Stomach smooth muscle (tissue), 2 donors: ENCODE measurements at regions not wholly inside any gene's neighbourhood (a gene's known extent, or its start where the extent isn't known, plus 50 kb on each side); places are given as distances from the start of the nearest gene placed in this dataset.
A peak's percentile ranks its signal among the peaks of the same experiment; 100 is the strongest.

Experiments
- H3K27ac ChIP-seq: one replicate; pipeline ENCODE4 v1.7.0; 2013; ENCODE audit warnings: mild to moderate bottlenecking, low read length, inconsistent platforms
- H3K27me3 ChIP-seq, 2 donors: one replicate each; pipeline ENCODE4 v1.7.0; 2013; ENCODE audit warnings: low read length in 2 of 2; ENCODE audit not compliant: insufficient read depth in 2 of 2, control insufficient read depth in 1 of 2
- H3K36me3 ChIP-seq, 2 donors: one replicate each; pipeline ENCODE4 v1.7.0; 2013; ENCODE audit warnings: low read length in 2 of 2; ENCODE audit not compliant: control insufficient read depth in 2 of 2, insufficient read depth in 2 of 2
- H3K4me1 ChIP-seq: one replicate; pipeline ENCODE4 v1.7.0; 2013; ENCODE audit warnings: low read length; ENCODE audit not compliant: control insufficient read depth, insufficient read depth
- H3K4me3 ChIP-seq, 2 donors: one replicate each; pipeline ENCODE4 v1.7.0; 2013; ENCODE audit warnings: low read length in 2 of 2
- H3K9ac ChIP-seq, 2 donors: one replicate each; pipeline ENCODE4 v1.7.0; 2013; ENCODE audit warnings: low read length in 2 of 2, mild to moderate bottlenecking in 1 of 2
- H3K9me3 ChIP-seq, 2 donors: one replicate each; pipeline ENCODE4 v1.7.0; 2013; ENCODE audit warnings: low read length in 2 of 2; ENCODE audit not compliant: control insufficient read depth in 2 of 2
- donor health status: healthy.
- donor health status: Pancreatic carcinoma.

GRCh38 chr10:21304198-21304597 is 221.3 kb downstream of the SKIDA1 start:
- Histone ChIP-seq H3K4me1 (no peaks in the 10 kb centered on the region), H3K9ac (no peak overlapping the region), H3K9me3 (no peaks in the 10 kb centered on the region), H3K27me3 (no peaks in the 10 kb centered on the region), H3K36me3 (no peaks in the 10 kb centered on the region), H3K27ac (no peak overlapping the region), H3K4me3 (no peak overlapping the region)

DNA sequence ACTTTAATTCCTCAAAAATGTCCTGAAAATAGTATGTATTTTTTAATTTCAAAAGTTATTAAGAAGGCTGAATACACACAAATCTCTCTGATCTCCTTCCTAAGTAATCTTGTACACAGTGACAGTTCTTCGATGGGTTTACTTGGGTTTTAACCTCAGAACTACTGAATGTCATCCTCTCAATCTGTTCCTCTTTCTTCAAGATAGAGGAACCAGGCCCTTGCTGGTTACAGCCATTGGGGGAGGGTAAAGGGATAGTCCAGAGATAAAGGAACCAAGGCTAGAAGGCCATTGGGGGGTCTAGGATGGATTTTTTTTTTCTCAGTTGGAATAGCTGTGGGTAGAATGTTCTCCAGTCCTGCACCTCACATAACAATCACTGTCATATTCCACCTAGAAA is 224.9 kb downstream of the SKIDA1 start:
- Histone ChIP-seq H3K4me1 (no peaks in the 10 kb centered on the region), H3K9ac (no peak overlapping the region), H3K36me3 (no peaks in the 10 kb centered on the region), H3K9me3 (no peaks in the 10 kb centered on the region), H3K27ac (no peak overlapping the region), H3K27me3 (no peaks in the 10 kb centered on the region), H3K4me3 (no peak overlapping the region)

DNA sequence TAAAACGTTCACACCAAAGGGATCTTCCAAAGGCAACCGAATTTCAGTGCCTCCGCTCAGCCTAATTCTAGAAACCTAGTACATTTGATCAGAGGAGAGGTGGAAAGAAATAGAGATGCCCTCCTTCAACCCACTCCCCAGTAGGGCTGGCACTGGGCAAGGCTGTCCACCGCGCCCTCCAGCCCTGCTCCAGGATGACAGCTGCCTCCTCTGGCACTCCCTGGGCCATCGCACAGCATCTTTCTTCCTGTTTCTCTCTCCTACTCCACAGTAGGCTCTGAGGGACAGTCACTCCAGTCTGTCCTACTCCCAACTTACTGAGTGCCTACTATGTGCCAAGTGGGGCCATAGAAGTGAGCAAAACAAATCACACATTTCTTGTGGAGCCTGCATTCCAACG is 226.2 kb downstream of the SKIDA1 start:
- H3K4me3 ChIP-seq: no peak overlapping the region
- H3K9me3 ChIP-seq: no peaks in the 10 kb centered on the region
- no peak overlapping the region for H3K9ac ChIP-seq
- H3K27ac ChIP-seq: no peak overlapping the region
- H3K4me1 ChIP-seq: no peaks in the 10 kb centered on the region
- H3K36me3 ChIP-seq: no peaks in the 10 kb centered on the region
- H3K27me3 ChIP-seq: no peaks in the 10 kb centered on the region

DNA sequence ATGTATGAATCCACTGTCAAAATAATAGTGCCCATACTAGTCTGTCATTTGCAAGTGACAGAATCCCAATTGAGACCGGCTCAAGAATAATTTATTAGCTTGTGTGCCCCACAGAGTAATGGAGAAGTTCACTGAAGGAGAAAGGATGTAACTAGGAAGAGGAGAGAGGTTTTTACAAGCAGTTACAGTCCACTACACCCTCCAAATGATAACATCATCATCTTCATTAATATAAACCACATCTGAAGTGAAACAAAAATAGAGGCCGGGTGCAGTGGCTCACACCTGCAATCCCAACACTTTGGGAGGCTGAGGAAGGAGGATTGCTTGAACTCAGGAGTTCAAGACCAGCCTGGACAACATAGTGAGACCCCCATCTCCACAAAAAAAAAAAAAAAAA is 226.8 kb downstream of the SKIDA1 start:
- H3K9ac ChIP-seq: no peak overlapping the region
- H3K9me3 ChIP-seq: no peaks in the 10 kb centered on the region
- H3K36me3 ChIP-seq: no peaks in the 10 kb centered on the region
- no peak overlapping the region for H3K4me3 ChIP-seq
- no peaks in the 10 kb centered on the region for H3K4me1 ChIP-seq
- no peak overlapping the region for H3K27ac ChIP-seq
- no peaks in the 10 kb centered on the region for H3K27me3 ChIP-seq

DNA sequence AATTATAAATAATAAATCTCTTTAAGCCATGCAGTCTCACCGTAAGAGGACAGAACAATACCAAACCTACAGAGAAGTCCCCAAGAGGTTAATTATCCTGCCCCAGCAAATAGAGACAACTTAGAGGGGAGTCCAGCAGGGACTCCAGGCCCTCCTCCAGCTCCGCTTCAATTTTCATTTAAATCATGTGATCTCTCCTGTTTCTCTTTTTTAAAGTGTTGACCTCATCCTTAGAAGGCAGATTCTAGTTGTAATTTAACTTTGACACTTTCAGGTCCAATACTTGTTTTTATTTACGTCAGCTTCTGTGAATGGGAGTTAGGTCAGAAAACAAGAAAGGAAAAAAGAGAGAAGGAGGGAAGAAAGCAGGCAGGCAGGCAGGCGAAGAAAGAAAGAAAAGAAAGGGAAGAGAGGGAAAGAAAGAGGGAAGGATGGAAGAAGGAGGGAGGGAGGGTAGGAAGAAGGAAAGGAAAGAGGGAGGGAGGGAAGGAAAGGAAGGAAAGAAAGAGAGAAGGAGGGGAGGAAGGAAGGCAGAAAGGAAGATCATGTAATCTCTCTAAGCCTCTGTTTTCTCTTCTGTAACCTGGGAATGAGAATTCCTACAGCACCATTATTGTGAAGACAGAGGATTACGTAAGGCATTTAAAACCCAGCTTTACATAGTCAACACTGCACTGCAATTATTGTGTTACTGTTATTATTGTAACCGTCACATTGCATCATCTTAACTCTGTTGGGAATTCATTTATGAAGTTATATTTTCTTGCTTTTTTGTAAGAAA is 227.7 kb downstream of the SKIDA1 start:
- H3K4me1 ChIP-seq: no peaks in the 10 kb centered on the region
- no peak overlapping the region for H3K27ac ChIP-seq
- no peak overlapping the region for H3K9ac ChIP-seq
- no peaks in the 10 kb centered on the region for H3K9me3 ChIP-seq
- no peak overlapping the region for H3K4me3 ChIP-seq
- H3K36me3 ChIP-seq: no peaks in the 10 kb centered on the region
- no peaks in the 10 kb centered on the region for H3K27me3 ChIP-seq

- no peaks in the 10 kb centered on the region for H3K4me1 ChIP-seq
- no peak overlapping the region for H3K27ac ChIP-seq
- H3K9me3 ChIP-seq: no peaks in the 10 kb centered on the region
- H3K27me3 ChIP-seq: no peaks in the 10 kb centered on the region
- no peak overlapping the region for H3K9ac ChIP-seq
- no peaks in the 10 kb centered on the region for H3K36me3 ChIP-seq
- no peak overlapping the region for H3K4me3 ChIP-seq
Measured at GRCh38 chr10:21296575-21297355, 228.7 kb downstream of the SKIDA1 start.

DNA sequence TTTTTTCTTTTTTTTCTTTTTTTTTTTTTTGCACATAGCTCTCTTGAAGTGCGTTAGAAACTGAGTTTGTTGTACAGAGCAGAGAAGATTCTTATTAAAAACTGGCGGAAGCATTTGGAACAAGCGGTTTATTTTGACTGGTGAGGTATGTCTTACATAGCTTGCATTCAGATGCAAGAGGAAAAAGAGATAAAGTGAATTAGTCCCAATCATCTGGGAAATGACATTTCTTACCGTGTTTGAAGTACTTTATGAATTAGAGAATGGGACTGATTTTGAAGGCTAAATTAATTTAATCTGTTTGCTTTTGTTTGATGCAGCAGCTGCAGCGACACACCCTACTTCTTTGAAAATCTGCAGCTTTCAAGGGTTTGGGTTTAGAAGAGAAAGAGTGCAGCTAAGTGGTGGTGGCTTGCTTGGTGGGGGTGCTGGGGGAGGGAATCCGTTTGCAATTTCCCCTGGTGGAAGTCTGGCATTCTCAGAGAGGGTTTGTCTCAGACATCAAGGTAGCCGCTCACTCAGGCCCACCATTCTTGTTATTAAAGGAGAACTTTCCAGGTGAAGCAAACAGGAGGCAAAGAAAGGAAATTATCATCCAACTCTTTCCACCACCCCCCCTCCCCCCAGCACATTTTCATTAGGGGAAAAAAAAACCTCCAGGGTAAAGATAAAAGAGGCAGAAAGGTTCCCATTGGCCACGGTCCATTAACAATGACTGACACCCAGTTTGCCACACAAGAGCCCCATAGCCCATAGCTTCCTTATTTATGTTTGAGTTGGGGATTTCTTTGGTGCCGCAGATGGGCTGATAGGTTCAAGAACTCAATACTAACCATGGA is 231.7 kb downstream of the SKIDA1 start:
- H3K4me3 ChIP-seq: no peak overlapping the region

DNA sequence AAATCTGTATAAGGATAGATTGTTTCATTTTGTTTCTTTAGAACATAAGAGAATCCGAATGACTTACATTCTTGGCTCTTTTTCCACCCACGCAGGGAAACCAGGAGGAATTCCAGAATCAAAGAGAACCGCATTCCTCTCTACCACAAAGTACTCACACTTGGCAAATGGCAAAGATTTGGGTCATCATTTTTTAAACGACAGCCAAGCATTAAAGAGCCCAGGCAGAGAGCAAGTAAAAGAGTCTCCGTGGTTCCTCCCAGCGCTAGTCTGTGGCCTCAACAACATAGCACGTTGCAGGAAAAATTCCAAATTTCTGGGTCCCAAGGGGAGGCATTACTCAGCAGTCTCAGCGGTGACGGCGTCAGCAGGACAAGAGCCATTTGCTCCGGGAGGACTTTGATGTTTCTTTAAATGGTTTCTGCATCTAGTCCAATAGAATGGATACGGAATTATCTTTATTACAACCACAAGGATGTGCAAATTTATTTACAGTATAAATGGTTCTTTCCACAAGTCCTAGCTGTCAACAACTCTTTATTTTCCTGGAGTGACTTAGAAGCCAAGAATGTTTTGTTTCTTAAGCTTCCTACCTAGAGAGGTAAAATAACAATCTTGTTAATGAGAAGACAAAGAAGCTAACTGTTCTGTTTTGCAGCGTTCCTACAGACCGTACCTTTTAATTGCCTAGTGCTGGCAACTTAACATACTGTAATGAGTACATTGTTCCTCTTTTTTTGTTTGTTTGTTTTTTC is 232.5 kb downstream of the SKIDA1 start:
- no peak overlapping the region for H3K27ac ChIP-seq
- H3K4me3 ChIP-seq: peak overlapping the region; percentile 26 to 47
- no peaks in the 10 kb centered on the region for H3K4me1 ChIP-seq
- H3K9me3 ChIP-seq: no peaks in the 10 kb centered on the region
- no peaks in the 10 kb centered on the region for H3K36me3 ChIP-seq
- H3K27me3 ChIP-seq: no peaks in the 10 kb centered on the region
- H3K9ac ChIP-seq: no peak overlapping the region

More for the DNA sequence above, 231.7 kb downstream of the SKIDA1 start:
- Histone ChIP-seq H3K4me1 (no peaks in the 10 kb centered on the region), H3K9ac (no peak overlapping the region), H3K36me3 (no peaks in the 10 kb centered on the region), H3K27ac (no peak overlapping the region), H3K27me3 (no peaks in the 10 kb centered on the region), H3K9me3 (no peaks in the 10 kb centered on the region)

DNA sequence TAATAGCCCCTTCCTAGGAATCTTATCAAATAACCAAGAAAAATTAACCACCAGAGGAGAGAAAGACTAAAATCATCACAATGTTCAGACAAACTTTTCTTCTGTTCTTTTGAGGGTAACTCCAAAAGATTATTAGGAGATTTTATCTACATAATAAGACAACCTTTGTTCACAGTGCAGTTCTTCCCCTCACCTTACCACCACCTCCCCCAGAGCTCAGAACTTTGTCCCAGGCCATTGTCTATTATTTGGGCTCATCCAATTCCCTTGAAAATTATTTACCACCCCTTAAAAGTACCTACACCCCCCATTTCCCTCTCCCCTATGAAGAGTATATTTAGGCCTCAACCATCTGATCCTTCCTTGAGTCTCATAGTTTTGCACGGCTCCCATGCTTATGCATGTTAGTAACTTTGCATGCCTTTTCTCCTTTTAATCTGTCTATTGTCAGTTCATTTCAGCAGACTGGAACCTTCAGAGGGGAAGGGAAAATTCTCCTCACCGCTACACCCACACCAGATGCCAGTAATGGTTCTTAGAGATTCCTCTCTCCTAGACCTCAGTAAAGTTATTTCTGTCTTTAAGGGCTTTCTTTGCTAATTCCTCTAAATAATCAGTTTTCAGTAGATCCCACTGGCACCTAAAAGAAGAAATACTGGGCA is 234.9 kb downstream of the SKIDA1 start:
- no peaks in the 10 kb centered on the region for H3K9me3 ChIP-seq
- H3K4me1 ChIP-seq: no peaks in the 10 kb centered on the region
- H3K36me3 ChIP-seq: no peaks in the 10 kb centered on the region
- no peaks in the 10 kb centered on the region for H3K27me3 ChIP-seq
- H3K4me3 ChIP-seq: no peak overlapping the region
- H3K9ac ChIP-seq: no peak overlapping the region
- H3K27ac ChIP-seq: no peak overlapping the region

DNA sequence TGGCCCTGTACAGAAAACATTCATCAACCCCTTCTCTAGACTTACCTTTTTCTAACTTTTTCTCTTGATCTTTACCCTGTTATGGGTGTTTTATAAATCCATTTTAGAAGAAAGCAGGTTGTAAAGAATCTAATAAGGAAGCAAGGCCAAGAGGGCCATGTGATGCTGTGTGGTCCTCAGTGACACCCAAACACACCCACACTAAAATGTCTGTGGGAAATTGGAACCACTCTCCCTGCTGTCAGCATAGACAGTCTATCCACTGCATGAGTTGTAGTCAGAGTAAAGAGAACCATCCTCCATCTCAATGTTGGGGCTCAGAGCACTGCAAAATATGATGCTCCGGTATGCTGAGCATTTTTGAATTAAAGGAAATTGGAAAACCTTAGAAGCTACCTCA is 235.5 kb downstream of the SKIDA1 start:
- Histone ChIP-seq H3K9ac (no peak overlapping the region), H3K27me3 (no peaks in the 10 kb centered on the region), H3K4me1 (no peaks in the 10 kb centered on the region), H3K27ac (no peak overlapping the region), H3K4me3 (no peak overlapping the region), H3K9me3 (no peaks in the 10 kb centered on the region), H3K36me3 (no peaks in the 10 kb centered on the region)
